GM12874 (cell line): ENCODE measurements at regions not wholly inside any gene's neighbourhood (a gene's known extent, or its start where the extent isn't known, plus 50 kb on each side); places are given as distances from the start of the nearest gene placed in this dataset.

Source experiments
- CTCF ChIP-seq: IDR thresholded peaks from 2 replicates; pipeline ENCODE4 v1.5.1; 2011; ENCODE audit warnings: low read depth, mild to moderate bottlenecking, control low read depth, low read length, moderate library complexity; ENCODE audit not compliant: insufficient read depth

GRCh38 chr9:75609401-75609800 is 281.1 kb upstream of the PCSK5 start:
- TF ChIP-seq CTCF = no peak

GRCh38 chr9:75610246-75610645 is 280.2 kb upstream of the PCSK5 start:
- no peak for TF ChIP-seq CTCF

- TF ChIP-seq CTCF = no peak
Observed at GRCh38 chr9:75612205-75612604, 278.3 kb upstream of the PCSK5 start.

DNA sequence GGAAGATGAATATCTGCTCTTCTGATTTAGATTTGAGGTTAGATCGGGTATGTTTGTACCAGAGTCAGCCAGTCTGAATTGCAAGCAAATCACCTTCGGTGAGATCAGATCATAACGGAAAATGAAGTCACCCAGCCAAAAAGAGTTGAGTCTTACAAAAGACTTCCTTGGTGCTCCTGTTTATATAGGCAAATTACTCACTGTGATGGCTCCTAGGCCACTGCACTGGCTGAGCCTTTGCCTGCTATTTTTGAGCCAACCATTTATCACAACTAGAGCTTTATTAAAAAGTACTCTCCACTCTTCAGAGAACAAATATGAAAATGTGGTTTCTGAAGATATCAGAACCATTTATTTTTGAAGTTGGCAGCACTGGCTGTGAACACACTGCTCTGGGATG is 277.7 kb upstream of the PCSK5 start:
- no peak for TF ChIP-seq CTCF

DNA sequence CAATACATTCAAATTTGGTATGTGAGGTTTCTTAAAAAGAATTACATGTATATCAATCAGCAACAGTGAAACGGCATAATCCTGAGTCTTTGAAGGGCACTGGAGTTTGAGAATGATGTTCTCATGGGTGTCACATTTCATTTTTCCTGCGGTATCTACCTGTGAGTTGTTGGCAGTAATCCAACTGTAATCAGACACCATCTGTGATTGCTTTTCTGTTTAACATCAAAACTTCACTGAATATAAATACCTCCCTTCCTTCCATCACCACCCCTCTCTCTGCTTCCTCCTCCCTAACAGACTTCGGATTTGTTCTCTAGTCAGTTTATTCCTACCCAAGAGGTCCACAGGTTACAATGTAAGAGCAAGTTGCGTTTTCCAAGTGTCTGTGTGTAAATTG is 275.2 kb upstream of the PCSK5 start:
- no peak for TF ChIP-seq CTCF

- no peak for TF ChIP-seq CTCF
Observed at GRCh38 chr9:75616052-75616451, 274.4 kb upstream of the PCSK5 start.

DNA sequence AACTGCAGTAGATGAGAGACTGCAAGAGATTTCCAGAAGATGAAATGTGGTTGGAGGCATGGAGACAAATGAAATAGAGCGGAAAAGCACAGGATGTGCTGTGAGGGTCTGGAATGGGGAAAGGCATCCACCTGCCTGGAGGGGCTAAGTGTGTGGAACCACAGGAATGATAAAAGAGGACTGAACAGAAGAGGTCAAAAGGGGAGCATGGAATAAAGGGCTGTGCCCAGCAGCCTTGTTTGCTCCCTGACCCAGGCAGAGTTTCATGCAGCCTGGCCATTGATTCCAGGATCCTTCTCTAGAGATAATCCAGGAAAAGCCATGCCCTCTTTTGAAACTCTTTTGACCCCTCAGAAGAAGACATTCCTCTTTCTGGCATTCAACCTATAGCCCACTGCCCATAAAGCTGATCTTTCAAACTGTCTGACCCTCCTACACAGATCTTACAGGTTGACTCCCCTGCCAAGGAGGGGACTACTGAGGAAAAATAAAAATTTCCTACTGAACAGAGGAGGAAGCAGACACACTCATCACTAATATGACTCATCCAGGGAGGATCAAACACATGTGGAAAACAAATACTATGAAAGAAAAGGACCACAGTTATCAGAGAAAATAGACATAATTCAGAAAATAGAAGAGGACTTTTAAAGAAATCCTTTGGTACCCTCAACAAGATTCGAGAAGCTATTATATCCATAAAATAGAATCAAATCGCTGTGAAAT is 273.5 kb upstream of the PCSK5 start:
- no peak for TF ChIP-seq CTCF
